ENCODE measurements at regions not wholly inside any gene's neighbourhood (a gene's known extent, or its start where the extent isn't known, plus 50 kb on each side); places are given as distances from the start of the nearest gene placed in this dataset.

DNA sequence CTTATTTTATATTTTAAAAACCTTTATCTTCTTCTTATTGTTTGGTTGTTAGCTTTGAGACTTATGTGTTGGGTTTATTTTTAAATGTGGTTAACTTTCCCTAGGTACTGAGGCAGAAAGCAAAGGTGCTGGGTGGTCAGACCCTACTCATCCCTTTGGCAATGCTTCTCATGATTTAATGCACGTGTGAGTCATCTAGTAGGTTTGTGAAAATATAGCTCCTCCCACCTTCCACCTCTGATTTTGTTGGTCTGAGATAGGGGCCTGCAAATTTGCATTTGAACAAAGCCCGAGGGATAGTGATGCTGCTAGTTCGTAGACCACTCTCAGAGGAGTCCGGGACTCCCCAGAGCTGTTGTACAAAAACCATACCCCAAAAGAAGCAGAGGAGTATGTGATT, 771.3 kb upstream of the ARGLU1 start:
- H3K36me3 Mint-ChIP-seq (ENCODE audit: low read depth) = no peaks in the 10 kb centered on the region
- no peak overlapping the region for H3K27ac Mint-ChIP-seq
- no peak overlapping the region for H3K4me3 Mint-ChIP-seq
- no peaks in the 10 kb centered on the region for H3K9me3 Mint-ChIP-seq
- no peaks in the 10 kb centered on the region for H3K27me3 Mint-ChIP-seq
- no peaks in the 10 kb centered on the region for H3K4me1 Mint-ChIP-seq (ENCODE audit: low read depth)

DNA sequence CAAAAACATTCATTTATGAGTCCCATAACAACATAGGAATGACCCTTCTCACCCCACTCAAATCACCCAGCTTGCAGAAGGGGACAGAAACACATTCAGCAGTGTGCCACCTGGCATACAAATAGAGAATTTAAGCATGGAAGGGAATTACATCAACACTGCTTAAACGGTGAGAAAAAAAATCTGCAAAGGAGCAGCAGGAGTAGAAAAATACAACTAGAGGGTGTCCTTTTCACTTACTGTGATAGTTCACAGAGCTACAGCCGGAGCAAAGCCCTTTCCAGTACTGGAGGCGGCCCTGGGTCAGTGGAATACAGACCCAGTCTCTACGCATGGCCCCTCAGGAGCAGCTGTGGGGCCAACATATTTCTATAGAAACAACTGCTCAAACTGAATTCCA, 764.3 kb upstream of the ARGLU1 start:
- Mint-ChIP-seq H3K36me3 (ENCODE audit: low read depth) (no peaks in the 10 kb centered on the region), H3K4me1 (ENCODE audit: low read depth) (no peaks in the 10 kb centered on the region), H3K9me3 (no peaks in the 10 kb centered on the region), H3K4me3 (no peak overlapping the region), H3K27ac (no peak overlapping the region), H3K27me3 (no peaks in the 10 kb centered on the region)

GRCh38 chr13:107331359-107331758, 763.4 kb upstream of the ARGLU1 start:
- Mint-ChIP-seq H3K36me3 (ENCODE audit: low read depth) (no peaks in the 10 kb centered on the region), H3K4me1 (ENCODE audit: low read depth) (no peaks in the 10 kb centered on the region), H3K27me3 (no peaks in the 10 kb centered on the region), H3K9me3 (no peaks in the 10 kb centered on the region), H3K4me3 (no peak overlapping the region), H3K27ac (no peak overlapping the region)

DNA sequence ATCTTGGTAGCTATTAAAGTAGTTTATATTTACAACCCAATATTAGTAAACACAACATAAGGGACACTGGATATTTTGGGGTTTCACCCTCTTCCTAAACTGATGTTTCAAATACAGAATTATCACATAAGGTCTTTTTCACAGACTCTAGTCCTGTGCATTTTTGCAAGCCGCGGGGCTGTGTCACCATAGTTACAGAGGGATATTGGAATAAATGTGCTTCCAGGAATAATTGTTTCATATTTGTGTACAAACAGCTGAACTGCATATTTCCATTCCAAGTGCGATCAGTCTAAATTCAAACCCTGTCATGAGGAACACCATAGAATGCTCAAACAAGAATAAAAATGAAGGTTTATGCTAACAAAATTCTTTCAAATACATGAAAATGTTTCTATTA, 762.5 kb upstream of the ARGLU1 start:
- H3K36me3 Mint-ChIP-seq (ENCODE audit: low read depth) = no peaks in the 10 kb centered on the region
- no peaks in the 10 kb centered on the region for H3K4me1 Mint-ChIP-seq (ENCODE audit: low read depth)
- H3K27me3 Mint-ChIP-seq = no peaks in the 10 kb centered on the region
- H3K27ac Mint-ChIP-seq = no peak overlapping the region
- H3K4me3 Mint-ChIP-seq = no peak overlapping the region
- H3K9me3 Mint-ChIP-seq = no peaks in the 10 kb centered on the region

GRCh38 chr13:107329991-107330390, 762.1 kb upstream of the ARGLU1 start:
- H3K4me1 Mint-ChIP-seq (ENCODE audit: low read depth) = no peaks in the 10 kb centered on the region
- no peak overlapping the region for H3K27ac Mint-ChIP-seq
- H3K36me3 Mint-ChIP-seq (ENCODE audit: low read depth) = no peaks in the 10 kb centered on the region
- no peaks in the 10 kb centered on the region for H3K9me3 Mint-ChIP-seq
- no peak overlapping the region for H3K4me3 Mint-ChIP-seq
- no peaks in the 10 kb centered on the region for H3K27me3 Mint-ChIP-seq

- Mint-ChIP-seq H3K27me3 (no peaks in the 10 kb centered on the region), H3K27ac (no peak overlapping the region), H3K9me3 (peaks cover 10% of the 10 kb centered on the region), H3K36me3 (ENCODE audit: low read depth) (no peaks in the 10 kb centered on the region), H3K4me3 (no peak overlapping the region), H3K4me1 (ENCODE audit: low read depth) (no peaks in the 10 kb centered on the region)
These were observed 756.7 kb upstream of the ARGLU1 start for GRCh38 chr13:107324416-107325204.

DNA sequence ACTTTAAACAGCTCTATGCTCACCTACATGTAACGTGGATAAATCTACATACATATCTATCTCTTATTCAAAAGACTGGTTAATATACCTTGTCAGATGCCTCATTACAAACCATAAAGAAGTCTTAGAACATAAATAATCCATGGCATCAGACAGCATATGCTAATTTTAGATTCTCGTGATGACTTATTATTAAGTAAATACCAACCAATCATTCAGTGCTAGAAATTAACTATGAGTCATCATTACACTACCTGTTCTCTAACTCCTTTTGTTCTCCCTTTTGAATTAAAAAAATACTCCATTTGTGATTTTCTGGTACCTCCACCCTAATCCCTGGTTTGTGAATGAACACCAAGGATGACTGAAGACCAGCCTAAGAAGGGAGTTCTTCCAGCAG, 754.3 kb upstream of the ARGLU1 start:
- no peaks in the 10 kb centered on the region for H3K4me1 Mint-ChIP-seq (ENCODE audit: low read depth)
- no peak overlapping the region for H3K27ac Mint-ChIP-seq
- H3K4me3 Mint-ChIP-seq = no peak overlapping the region
- no peaks in the 10 kb centered on the region for H3K36me3 Mint-ChIP-seq (ENCODE audit: low read depth)
- H3K9me3 Mint-ChIP-seq = peaks cover 10% of the 10 kb centered on the region
- no peaks in the 10 kb centered on the region for H3K27me3 Mint-ChIP-seq

- H3K4me3 Mint-ChIP-seq = no peak overlapping the region
- H3K36me3 Mint-ChIP-seq (ENCODE audit: low read depth) = no peaks in the 10 kb centered on the region
- peaks cover 8% of the 10 kb centered on the region for H3K9me3 Mint-ChIP-seq
- H3K27ac Mint-ChIP-seq = no peak overlapping the region
- H3K4me1 Mint-ChIP-seq (ENCODE audit: low read depth) = no peaks in the 10 kb centered on the region
- no peaks in the 10 kb centered on the region for H3K27me3 Mint-ChIP-seq
These were observed 737.2 kb upstream of the ARGLU1 start for GRCh38 chr13:107305178-107305577.

DNA sequence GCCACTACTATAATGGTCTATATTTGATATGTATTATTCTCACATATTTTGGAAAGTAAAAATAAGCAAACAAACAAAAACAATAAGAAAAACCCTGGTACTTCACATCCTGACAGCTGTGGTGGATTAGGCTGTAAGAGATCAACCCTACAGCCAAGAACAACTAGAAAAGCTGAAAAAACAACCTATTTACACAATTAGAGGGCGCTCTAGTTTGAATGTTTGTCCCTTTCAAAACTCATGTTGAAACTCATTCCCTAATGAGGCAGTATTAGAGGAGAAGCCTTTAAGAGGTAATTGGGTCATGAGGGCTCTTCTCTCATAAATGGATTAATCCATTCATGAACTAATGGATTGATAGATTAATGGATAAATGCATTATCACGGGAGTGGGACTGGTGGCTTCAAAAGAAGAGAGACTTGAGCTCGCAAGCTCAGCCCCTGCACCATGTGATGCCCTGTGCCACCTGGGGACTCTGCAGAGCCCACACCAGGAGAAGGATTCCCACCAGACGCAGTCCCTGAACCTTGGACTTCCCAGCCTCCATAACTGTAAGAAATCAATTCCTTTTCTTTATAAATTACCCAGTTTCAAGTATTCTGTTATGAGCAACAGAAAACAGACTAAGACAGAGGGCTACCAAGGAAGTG, 733.9 kb upstream of the ARGLU1 start:
- Mint-ChIP-seq H3K4me1 (ENCODE audit: low read depth) (no peaks in the 10 kb centered on the region), H3K9me3 (peaks cover 4% of the 10 kb centered on the region), H3K4me3 (no peak overlapping the region), H3K27me3 (no peaks in the 10 kb centered on the region), H3K27ac (no peak overlapping the region), H3K36me3 (ENCODE audit: low read depth) (no peaks in the 10 kb centered on the region)

- Mint-ChIP-seq H3K9me3 (peaks cover 8% of the 10 kb centered on the region), H3K36me3 (ENCODE audit: low read depth) (no peaks in the 10 kb centered on the region), H3K4me1 (ENCODE audit: low read depth) (no peaks in the 10 kb centered on the region), H3K27ac (no peak overlapping the region), H3K4me3 (no peak overlapping the region), H3K27me3 (no peaks in the 10 kb centered on the region)
These were observed 731.8 kb upstream of the ARGLU1 start for GRCh38 chr13:107299717-107300116.

GRCh38 chr13:107296804-107297203, 728.9 kb upstream of the ARGLU1 start:
- H3K4me3 Mint-ChIP-seq = no peak overlapping the region
- H3K27me3 Mint-ChIP-seq = no peaks in the 10 kb centered on the region
- H3K27ac Mint-ChIP-seq = no peak overlapping the region
- H3K4me1 Mint-ChIP-seq (ENCODE audit: low read depth) = no peaks in the 10 kb centered on the region
- H3K9me3 Mint-ChIP-seq = peaks cover 8% of the 10 kb centered on the region
- H3K36me3 Mint-ChIP-seq (ENCODE audit: low read depth) = no peaks in the 10 kb centered on the region

- Mint-ChIP-seq H3K9me3 (peaks cover 8% of the 10 kb centered on the region), H3K4me1 (ENCODE audit: low read depth) (no peaks in the 10 kb centered on the region), H3K36me3 (ENCODE audit: low read depth) (no peaks in the 10 kb centered on the region), H3K27ac (no peak overlapping the region), H3K4me3 (no peak overlapping the region), H3K27me3 (no peaks in the 10 kb centered on the region)
These were observed 727.6 kb upstream of the ARGLU1 start for GRCh38 chr13:107295416-107296140.

GRCh38 chr13:107293924-107294323, 726.0 kb upstream of the ARGLU1 start:
- no peaks in the 10 kb centered on the region for H3K27me3 Mint-ChIP-seq
- no peak overlapping the region for H3K4me3 Mint-ChIP-seq
- no peaks in the 10 kb centered on the region for H3K36me3 Mint-ChIP-seq (ENCODE audit: low read depth)
- peaks cover 12% of the 10 kb centered on the region for H3K9me3 Mint-ChIP-seq
- no peak overlapping the region for H3K27ac Mint-ChIP-seq
- H3K4me1 Mint-ChIP-seq (ENCODE audit: low read depth) = no peaks in the 10 kb centered on the region

DNA sequence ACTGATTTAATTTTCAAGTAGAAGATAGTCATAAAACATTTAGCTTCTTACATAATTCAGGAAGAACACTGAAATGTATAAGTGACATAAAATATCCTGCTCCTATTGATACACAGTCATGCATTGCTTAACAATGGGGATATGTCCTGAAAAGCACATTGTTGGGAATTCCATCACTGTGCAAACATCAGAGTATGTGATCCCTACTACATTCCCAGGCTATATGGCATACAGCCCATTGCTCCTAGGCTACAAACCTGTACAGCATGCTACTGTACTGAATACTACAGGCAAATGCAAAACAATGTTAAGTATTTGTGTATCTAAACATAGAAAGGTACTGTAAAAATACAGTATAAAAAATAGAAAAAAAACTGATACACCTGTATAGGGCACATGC, 723.9 kb upstream of the ARGLU1 start:
- no peak overlapping the region for H3K4me3 Mint-ChIP-seq

GRCh38 chr13:107289540-107289939, 721.6 kb upstream of the ARGLU1 start:
- Mint-ChIP-seq H3K4me3 (no peak overlapping the region), H3K4me1 (ENCODE audit: low read depth) (no peaks in the 10 kb centered on the region), H3K27me3 (no peaks in the 10 kb centered on the region), H3K9me3 (peaks cover 4% of the 10 kb centered on the region), H3K36me3 (ENCODE audit: low read depth) (no peaks in the 10 kb centered on the region), H3K27ac (no peak overlapping the region)

More for the DNA sequence above, 723.9 kb upstream of the ARGLU1 start:
- H3K4me1 Mint-ChIP-seq (ENCODE audit: low read depth) = no peaks in the 10 kb centered on the region
- H3K9me3 Mint-ChIP-seq = peaks cover 13% of the 10 kb centered on the region
- H3K27ac Mint-ChIP-seq = no peak overlapping the region
- no peaks in the 10 kb centered on the region for H3K27me3 Mint-ChIP-seq
- H3K36me3 Mint-ChIP-seq (ENCODE audit: low read depth) = no peaks in the 10 kb centered on the region

All from stimulated activated naive CD8-positive, alpha-beta T cell treated with anti-CD3 and anti-CD28 coated beads, Interleukin-15, Interleukin-2, amounts not matched to agents 100 ng/mL and 50 ng/mL, for 24 hours (primary cell).